ENCODE measurements at regions not wholly inside any gene's neighbourhood (a gene's known extent, or its start where the extent isn't known, plus 50 kb on each side); places are given as distances from the start of the nearest gene placed in this dataset.

GRCh38 chr12:115090783-115091182 lies 406.8 kb upstream of the TBX3 start:
- TF ChIP-seq POLR2A (IDR thresholded peaks at IDR 0.05) (no peak), CTCF (IDR thresholded peaks at IDR 0.05) (no peak)
